Gastrocnemius medialis (tissue), 4 donors: ENCODE measurements at regions not wholly inside any gene's neighbourhood (a gene's known extent, or its start where the extent isn't known, plus 50 kb on each side); places are given as distances from the start of the nearest gene placed in this dataset.

Experiments used
- ATAC-seq, 2 donors: fragments of 150-250 bp; one replicate each; pipeline ENCODE4 v1.9.1; 2016
- DNase-seq, 2 donors: peaks; one replicate each; pipeline ENCODE4 v3.0.0-alpha.2; 2019
- H3K27ac ChIP-seq, 4 donors: fragments of 200-600 bp; sonication (generic); 1 replicate in 1 of 4; 2 replicates in 3 of 4; pipeline ENCODE4 v1.5.1; 2016 to 2018; ENCODE audit warnings: mild to moderate bottlenecking in 2 of 4, moderate library complexity in 1 of 4
- H3K27me3 ChIP-seq, 3 donors: fragments of 200-600 bp; sonication (generic) in 2 of 3; 1 replicate in 1 of 3; 2 replicates in 2 of 3; pipeline versions ENCODE4 v1.5.1 to v1.6.0; 2016 to 2019; ENCODE audit warnings: mild to moderate bottlenecking in 1 of 3, moderate library complexity in 1 of 3
- H3K36me3 ChIP-seq, 2 donors: fragments of 200-600 bp; sonication (generic) in 1 of 2; one replicate each; pipeline ENCODE4 v1.5.1; 2017 to 2018
- H3K4me1 ChIP-seq, 2 donors: fragments of 200-600 bp; sonication (generic) in 1 of 2; one replicate each; pipeline ENCODE4 v1.5.1; 2016 to 2017; ENCODE audit warnings: mild to moderate bottlenecking in 2 of 2
- H3K4me3 ChIP-seq, 4 donors: fragments of 200-600 bp; sonication (generic) in 3 of 4; 1 replicate in 1 of 4; 2 replicates in 3 of 4; pipeline ENCODE4 v1.5.1; 2016 to 2019; ENCODE audit warnings: mild to moderate bottlenecking in 2 of 4
- H3K9me3 ChIP-seq, 3 donors: fragments of 200-600 bp; sonication (generic) in 2 of 3; 1 replicate in 1 of 3; 2 replicates in 2 of 3; pipeline ENCODE4 v1.5.1; 2016 to 2019
- CTCF ChIP-seq, 5 experiments: fragments of 450-650 bp in 3 of 5; fragments of 200-600 bp in 2 of 5; sonication (generic) in 2 of 5; IDR thresholded peaks in 4 of 5; conservative IDR thresholded peaks in 1 of 5; 1 replicate in 4 of 5; 2 replicates in 1 of 5; pipeline ENCODE4 v1.5.1; 2016 to 2019; ENCODE audit warnings: antibody characterized with exemption in 5 of 5, mild to moderate bottlenecking in 3 of 5, moderate library complexity in 3 of 5
- POLR2A ChIP-seq, 2 donors: fragments of 450-650 bp; IDR thresholded peaks; one replicate each; pipeline ENCODE4 v1.6.1; 2017; ENCODE audit warnings: antibody characterized with exemption in 2 of 2, mild to moderate bottlenecking in 2 of 2, moderate library complexity in 2 of 2
- in situ Hi-C, 4 donors: fragments of 200-750 bp; cut with MboI; loops; one replicate each; pipeline versions ENCODE4 v1.15.0 to v1.8.0; 2017; ENCODE audit warnings: low sequenced_read_pairs in 4 of 4
- intact Hi-C: fragments of 100-400 bp; cut with DNase I; formaldehyde crosslinking; loops from one replicate; pipeline ENCODE4 v1.15.1; 2023; ENCODE audit warnings: low total_unique reads

GRCh38 chr14:84657911-84658310 lies 872.0 kb upstream of the FLRT2 start:
- in situ Hi-C loops: no loop called here

GRCh38 chr14:84670796-84671195 lies 859.1 kb upstream of the FLRT2 start:
- intact Hi-C loops (no loop called here), in situ Hi-C loops (no loop called here)
- Histone ChIP-seq H3K4me3 (no peak overlapping the region), H3K9me3 (no peaks in the 10 kb centered on the region), H3K4me1 (no peaks in the 10 kb centered on the region), H3K36me3 (no peaks in the 10 kb centered on the region), H3K27me3 (no peaks in the 10 kb centered on the region), H3K27ac (no peak overlapping the region)
- ATAC-seq (no peak), DNase-seq (no peak)
- TF ChIP-seq CTCF (IDR thresholded peaks at IDR 0.05 in 4 of 5, conservative IDR thresholded peaks at IDR 0.05 in 1 of 5) (no peak), POLR2A (IDR thresholded peaks at IDR 0.05) (no peak)

More at GRCh38 chr14:84657911-84658310, 872.0 kb upstream of the FLRT2 start:
- no peaks in the 10 kb centered on the region for H3K27me3 ChIP-seq
- intact Hi-C loops: loop anchor here (5.0 kb wide), 1 partner anchor 576 kb away; no protein-coding TSS in a partner anchor
- H3K27ac ChIP-seq: no peak overlapping the region
- H3K4me3 ChIP-seq: no peak overlapping the region
- ATAC-seq: no peak
- TF ChIP-seq CTCF (IDR thresholded peaks at IDR 0.05 in 4 of 5, conservative IDR thresholded peaks at IDR 0.05 in 1 of 5) (no peak), POLR2A (IDR thresholded peaks at IDR 0.05) (no peak)
- no peak for DNase-seq
- H3K4me1 ChIP-seq: no peaks in the 10 kb centered on the region
- H3K9me3 ChIP-seq: no peaks in the 10 kb centered on the region
- no peaks in the 10 kb centered on the region for H3K36me3 ChIP-seq

GRCh38 chr14:84671776-84672175 lies 858.2 kb upstream of the FLRT2 start:
- ATAC-seq (no peak), DNase-seq (no peak)
- in situ Hi-C loops: no loop called here
- H3K4me3 ChIP-seq: no peak overlapping the region
- no peaks in the 10 kb centered on the region for H3K36me3 ChIP-seq
- TF ChIP-seq CTCF (IDR thresholded peaks at IDR 0.05 in 4 of 5, conservative IDR thresholded peaks at IDR 0.05 in 1 of 5): no peak
- no peak for TF ChIP-seq POLR2A (IDR thresholded peaks at IDR 0.05)
- no peaks in the 10 kb centered on the region for H3K9me3 ChIP-seq
- no peak overlapping the region for H3K27ac ChIP-seq
- intact Hi-C loops: no loop called here
- H3K27me3 ChIP-seq: no peaks in the 10 kb centered on the region
- no peaks in the 10 kb centered on the region for H3K4me1 ChIP-seq

- H3K36me3 ChIP-seq: no peaks in the 10 kb centered on the region
- H3K27ac ChIP-seq: no peak overlapping the region
- H3K4me1 ChIP-seq: no peaks in the 10 kb centered on the region
- in situ Hi-C loops: no loop called here
- no peak for DNase-seq
- intact Hi-C loops: no loop called here
- H3K4me3 ChIP-seq: no peak overlapping the region
- no peaks in the 10 kb centered on the region for H3K9me3 ChIP-seq
- no peaks in the 10 kb centered on the region for H3K27me3 ChIP-seq
- no peak for ATAC-seq
- no peak for TF ChIP-seq POLR2A (IDR thresholded peaks at IDR 0.05)
- no peak for TF ChIP-seq CTCF (IDR thresholded peaks at IDR 0.05 in 4 of 5, conservative IDR thresholded peaks at IDR 0.05 in 1 of 5)
These were observed 855.3 kb upstream of the FLRT2 start for GRCh38 chr14:84674636-84675035.

- Histone ChIP-seq H3K27me3 (no peaks in the 10 kb centered on the region), H3K4me3 (no peak overlapping the region), H3K27ac (no peak overlapping the region), H3K4me1 (no peaks in the 10 kb centered on the region), H3K36me3 (no peaks in the 10 kb centered on the region), H3K9me3 (no peaks in the 10 kb centered on the region)
- ATAC-seq: no peak
- no peak for DNase-seq
- in situ Hi-C loops (no loop called here), intact Hi-C loops (no loop called here)
- TF ChIP-seq CTCF (IDR thresholded peaks at IDR 0.05 in 4 of 5, conservative IDR thresholded peaks at IDR 0.05 in 1 of 5): no peak
- no peak for TF ChIP-seq POLR2A (IDR thresholded peaks at IDR 0.05)
These were observed 843.4 kb upstream of the FLRT2 start for GRCh38 chr14:84686550-84686949.
